PC-9 (cell line): ENCODE measurements at regions not wholly inside any gene's neighbourhood (a gene's known extent, or its start where the extent isn't known, plus 50 kb on each side); places are given as distances from the start of the nearest gene placed in this dataset.

Experiments used
- CTCF ChIP-seq: fragments of 200-600 bp; sonication (generic); conservative IDR thresholded peaks from 2 replicates; pipeline ENCODE4 v1.6.1; 2017; ENCODE audit warnings: mixed run types, antibody characterized with exemption, mild to moderate bottlenecking, moderate library complexity
- EZH2 ChIP-seq: fragments of 200-600 bp; sonication (generic); IDR thresholded peaks from 2 replicates; pipeline ENCODE4 v1.8.0; 2017; ENCODE audit warnings: antibody characterized with exemption, low read depth

- TF ChIP-seq CTCF: no peak
- TF ChIP-seq EZH2: no peak
Measured at GRCh38 chr2:220152281-220152935, 525.0 kb downstream of the SLC4A3 start.
